ENCODE measurements at regions not wholly inside any gene's neighbourhood (a gene's known extent, or its start where the extent isn't known, plus 50 kb on each side); places are given as distances from the start of the nearest gene placed in this dataset.

DNA sequence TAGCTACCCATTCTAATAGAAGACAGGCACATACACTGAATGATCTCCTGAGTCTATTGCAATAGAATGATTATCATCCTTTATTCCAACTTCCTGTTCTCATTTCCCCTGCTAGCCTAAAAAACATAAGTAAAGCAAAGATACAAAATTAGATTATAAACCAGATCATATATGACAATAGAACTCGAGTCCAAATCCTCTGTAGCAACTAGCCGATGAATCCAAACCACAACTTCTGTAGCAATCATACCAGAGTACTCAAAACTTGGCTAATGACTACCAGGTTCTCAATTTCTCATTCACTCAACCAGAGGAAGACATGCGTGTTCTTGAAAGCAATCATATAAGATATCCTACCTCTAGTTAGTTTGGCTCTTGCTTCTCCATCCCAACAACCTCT is 622.1 kb downstream of the PSAT1 start:
- Histone ChIP-seq H4K8ac (ENCODE audit: extremely low read depth, insufficient read depth, low read length) (no peak overlapping the region), H3K36me3 (ENCODE audit: control insufficient read depth in 2 of 4, insufficient read depth in 4 of 4, low read length in 3 of 4) (no peaks in the 10 kb centered on the region), H3K23ac (ENCODE audit: insufficient read length) (no peak overlapping the region), H3K4me3 (ENCODE audit: extremely low read depth in 1 of 4, insufficient read depth in 2 of 4, low read depth in 3 of 4, low read length in 4 of 4) (no peak overlapping the region), H3K18ac (ENCODE audit: extremely low read depth, low read length) (no peak overlapping the region), H2BK5ac (ENCODE audit: low read depth, low read length) (no peak overlapping the region), H3K4me1 (replicated peaks in 1 of 4; ENCODE audit: control insufficient read depth in 3 of 4, insufficient read depth in 4 of 4, low read length in 3 of 4) (no peaks in the 10 kb centered on the region), H3K79me1 (ENCODE audit: low read depth, low read length) (no peaks in the 10 kb centered on the region), H2BK120ac (replicated peaks; ENCODE audit: low read depth, low read length) (no peak overlapping the region), H2AFZ (ENCODE audit: low read length) (no peak overlapping the region), H3K56ac (replicated peaks; ENCODE audit: insufficient read length, low read depth, low read length) (no peak overlapping the region), H3K27me3 (replicated peaks in 1 of 4; ENCODE audit: control insufficient read depth in 3 of 4, extremely low read depth in 1 of 4, insufficient read depth in 3 of 4, low read length in 3 of 4) (no peaks in the 10 kb centered on the region), H2BK20ac (ENCODE audit: low read length) (no peak overlapping the region), H4K91ac (replicated peaks; ENCODE audit: insufficient read length, low read length) (no peak overlapping the region), H2BK15ac (ENCODE audit: low read length) (no peak overlapping the region), H4K20me1 (replicated peaks in 1 of 2; ENCODE audit: control insufficient read depth in 1 of 2, insufficient read depth in 2 of 2, low read length in 2 of 2) (no peaks in the 10 kb centered on the region), H3K27ac (ENCODE audit: low read depth, low read length) (no peak overlapping the region), H3K4ac (replicated peaks; ENCODE audit: insufficient read length, low read depth, low read length) (no peak overlapping the region), H3K14ac (ENCODE audit: insufficient read length) (no peak overlapping the region), H3K9ac (replicated peaks in 1 of 4; ENCODE audit: extremely low read depth in 1 of 4, low read depth in 3 of 4, low read length in 3 of 4) (no peak overlapping the region), H3K4me2 (ENCODE audit: insufficient read depth in 1 of 2, low read depth in 2 of 2, low read length in 2 of 2) (no peak overlapping the region), H4K5ac (ENCODE audit: insufficient read length, low read depth, low read length) (no peak overlapping the region), H3K23me2 (ENCODE audit: low read depth, low read length) (no peaks in the 10 kb centered on the region), H2AK5ac (ENCODE audit: low read depth, low read length) (no peak overlapping the region), H2BK12ac (ENCODE audit: low read depth, low read length) (no peak overlapping the region), H3K9me3 (ENCODE audit: insufficient read depth in 2 of 2, low read depth in 1 of 2, low read length in 1 of 2) (peaks cover 10 to 13% of the 10 kb centered on the region in 2 experiments), H3K79me2 (ENCODE audit: control insufficient read depth in 1 of 2, insufficient read depth in 2 of 2, low read length in 2 of 2) (no peaks in the 10 kb centered on the region)
- WGBS, 2 experiments (ENCODE audit: extremely low coverage in 1 of 2, insufficient coverage in 1 of 2, insufficient read length in 1 of 2, insufficient replicate concordance in 2 of 2, low coverage in 1 of 2, low lambda C conversion rate in 2 of 2, missing lambda C conversion rate in 1 of 2): 54% methylated on average over 3 of the region's 3 CpGs; no CpG with 5 or more reads in 1 of the 2 experiments
- DNase-seq (ENCODE audit: low read depth in 1 of 2, low spot score in 2 of 2) (no peak), FAIRE-seq (no peak)
- ChIA-PET POLR2A (ENCODE audit: partially characterized antibody) (no interaction called here), CTCF (ENCODE audit: partially characterized antibody) (no interaction called here)
- TF ChIP-seq SAP30 (IDR thresholded peaks at IDR 0.05; ENCODE audit: insufficient read depth, insufficient replicate concordance, low read length): no peak
- TF ChIP-seq FOSL1 (IDR thresholded peaks at IDR 0.05; ENCODE audit: insufficient read depth, low read depth, low read length): no peak
- TF ChIP-seq ZNF274 (IDR thresholded peaks at IDR 0.05; ENCODE audit: borderline replicate concordance, extremely low read depth, low read length): no peak
- no peak for TF ChIP-seq CREB1 (IDR thresholded peaks at IDR 0.05)
- TF ChIP-seq CBX8 (IDR thresholded peaks at IDR 0.05; ENCODE audit: borderline replicate concordance, low read depth, low read length): no peak
- TF ChIP-seq SIN3A (conservative IDR thresholded peaks at IDR 0.05 in 1 of 2, IDR thresholded peaks at IDR 0.05 in 1 of 2; ENCODE audit: low read depth in 1 of 2, low read length in 2 of 2): no peak
